ENCODE measurements at regions not wholly inside any gene's neighbourhood (a gene's known extent, or its start where the extent isn't known, plus 50 kb on each side); places are given as distances from the start of the nearest gene placed in this dataset.

DNA sequence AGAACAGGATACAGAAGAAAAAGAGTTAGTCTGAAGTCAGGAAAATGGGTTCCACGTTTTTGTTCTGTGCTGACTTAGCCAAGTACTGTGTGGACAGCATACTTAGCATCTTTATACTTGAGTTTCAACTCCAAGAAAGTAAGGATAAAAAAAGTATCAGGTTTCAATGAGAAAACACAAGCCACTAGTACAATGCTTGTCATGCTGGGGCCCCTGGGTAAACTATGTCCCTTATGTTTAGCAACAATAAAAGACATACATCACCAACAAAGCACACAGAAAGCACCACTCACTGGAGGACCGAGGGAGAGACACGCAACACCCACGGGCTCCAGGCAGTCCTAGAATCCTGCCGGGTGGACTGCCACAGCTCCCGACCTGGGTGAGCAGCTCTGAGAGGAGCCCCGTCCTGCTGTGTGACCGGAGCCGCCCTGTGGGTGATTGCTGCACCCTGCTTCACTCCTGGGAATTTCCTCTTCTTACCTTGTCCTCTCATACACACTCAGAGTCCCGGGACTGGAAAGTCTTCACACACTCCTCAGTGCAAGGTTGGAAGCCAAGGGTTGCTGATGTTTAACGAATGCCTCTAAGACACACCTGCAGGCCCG lies 890.5 kb downstream of the BRD1 start:
- TF ChIP-seq, protein P1, sequence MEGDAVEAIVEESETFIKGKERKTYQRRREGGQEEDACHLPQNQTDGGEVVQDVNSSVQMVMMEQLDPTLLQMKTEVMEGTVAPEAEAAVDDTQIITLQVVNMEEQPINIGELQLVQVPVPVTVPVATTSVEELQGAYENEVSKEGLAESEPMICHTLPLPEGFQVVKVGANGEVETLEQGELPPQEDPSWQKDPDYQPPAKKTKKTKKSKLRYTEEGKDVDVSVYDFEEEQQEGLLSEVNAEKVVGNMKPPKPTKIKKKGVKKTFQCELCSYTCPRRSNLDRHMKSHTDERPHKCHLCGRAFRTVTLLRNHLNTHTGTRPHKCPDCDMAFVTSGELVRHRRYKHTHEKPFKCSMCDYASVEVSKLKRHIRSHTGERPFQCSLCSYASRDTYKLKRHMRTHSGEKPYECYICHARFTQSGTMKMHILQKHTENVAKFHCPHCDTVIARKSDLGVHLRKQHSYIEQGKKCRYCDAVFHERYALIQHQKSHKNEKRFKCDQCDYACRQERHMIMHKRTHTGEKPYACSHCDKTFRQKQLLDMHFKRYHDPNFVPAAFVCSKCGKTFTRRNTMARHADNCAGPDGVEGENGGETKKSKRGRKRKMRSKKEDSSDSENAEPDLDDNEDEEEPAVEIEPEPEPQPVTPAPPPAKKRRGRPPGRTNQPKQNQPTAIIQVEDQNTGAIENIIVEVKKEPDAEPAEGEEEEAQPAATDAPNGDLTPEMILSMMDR (conservative IDR thresholded peaks at IDR 0.05; ENCODE audit: low read depth, low read length) = no peak
- no peak for TF ChIP-seq POLR2A (IDR thresholded peaks at IDR 0.05; ENCODE audit: low read depth, low read length)

All from IMR-90 (cell line).